HG03442 (cell line): ENCODE measurements at regions not wholly inside any gene's neighbourhood (a gene's known extent, or its start where the extent isn't known, plus 50 kb on each side); places are given as distances from the start of the nearest gene placed in this dataset.

Experiments
- ATAC-seq: cut with Tn5 transposase; IDR thresholded peaks from one replicate; pipeline ENCODE4 v1.9.1; 2021; ENCODE audit warnings: mild to moderate bottlenecking, moderate library complexity; ENCODE audit not compliant: unreplicated experiment

- no peak for ATAC-seq
Observed at GRCh38 chr11:42161886-42162285, 702.4 kb upstream of the LRRC4C start.

- no peak for ATAC-seq
Observed at GRCh38 chr11:42169191-42169590, 709.7 kb upstream of the LRRC4C start.

GRCh38 chr11:42170601-42171000 lies 711.1 kb upstream of the LRRC4C start:
- no peak for ATAC-seq

DNA sequence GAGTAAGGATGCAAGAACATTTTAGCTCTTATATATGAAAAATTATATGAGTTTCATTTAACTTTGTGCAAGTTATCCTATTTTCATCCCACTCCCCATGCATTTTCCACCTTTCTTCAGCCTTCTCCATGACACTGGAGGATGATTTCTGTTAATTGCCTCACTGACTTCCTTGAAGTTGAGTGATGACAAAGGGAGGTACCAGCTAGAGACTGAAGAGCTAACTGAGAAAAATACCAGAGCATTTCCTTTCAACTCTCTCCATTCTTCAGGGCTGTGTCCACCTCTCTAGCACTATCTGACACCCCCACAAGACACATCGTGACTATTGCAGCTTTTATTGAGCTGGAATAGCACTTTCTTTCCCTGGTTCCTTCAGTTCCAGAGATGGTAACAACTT lies 711.6 kb upstream of the LRRC4C start:
- ATAC-seq = no peak

DNA sequence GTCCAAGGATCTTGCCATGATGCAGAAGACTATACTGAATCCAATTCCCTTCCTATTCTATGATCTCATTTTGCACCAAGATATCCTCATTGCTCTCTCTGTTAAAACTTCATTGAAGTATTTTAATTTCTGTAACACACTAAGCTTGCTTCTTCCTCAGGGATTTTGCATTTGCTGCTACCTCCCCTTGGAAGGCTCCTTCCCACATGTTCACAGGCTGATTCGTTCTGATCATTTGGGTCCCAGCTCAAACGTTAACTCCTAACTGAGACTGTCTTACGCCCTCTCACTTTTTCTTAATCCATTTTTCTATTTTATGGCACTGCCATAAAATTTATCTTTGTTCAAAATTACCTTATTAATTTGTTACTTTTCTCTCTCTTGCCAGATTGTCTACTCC lies 713.0 kb upstream of the LRRC4C start:
- no peak for ATAC-seq

DNA sequence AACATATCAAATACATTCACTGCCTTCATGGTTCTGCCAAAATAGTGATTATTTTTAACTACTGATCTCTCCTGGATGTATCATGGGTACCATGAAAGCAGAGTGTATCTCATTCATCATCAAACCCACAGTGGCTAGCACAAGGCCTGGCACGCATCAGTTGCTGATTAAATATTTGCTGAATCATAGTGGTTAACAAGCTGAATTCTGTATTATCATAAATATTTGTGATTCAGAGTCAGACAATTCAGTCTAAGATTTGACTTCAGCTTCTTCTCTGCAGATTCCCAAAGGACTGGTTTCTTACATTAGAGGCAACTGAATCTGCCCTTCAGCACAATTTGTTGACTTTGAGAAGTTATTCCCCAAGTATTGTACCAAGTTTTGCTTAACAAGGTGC lies 715.8 kb upstream of the LRRC4C start:
- no peak for ATAC-seq

GRCh38 chr11:42179216-42179615 lies 719.8 kb upstream of the LRRC4C start:
- no peak for ATAC-seq

- ATAC-seq = no peak
Observed at GRCh38 chr11:42195289-42196013, 736.0 kb upstream of the LRRC4C start.

- ATAC-seq = no peak
Observed at GRCh38 chr11:42200311-42200710, 740.9 kb upstream of the LRRC4C start.

- ATAC-seq = no peak
Observed at GRCh38 chr11:42201603-42202148, 742.2 kb upstream of the LRRC4C start.

GRCh38 chr11:42205518-42205917 lies 746.1 kb upstream of the LRRC4C start:
- ATAC-seq = no peak

DNA sequence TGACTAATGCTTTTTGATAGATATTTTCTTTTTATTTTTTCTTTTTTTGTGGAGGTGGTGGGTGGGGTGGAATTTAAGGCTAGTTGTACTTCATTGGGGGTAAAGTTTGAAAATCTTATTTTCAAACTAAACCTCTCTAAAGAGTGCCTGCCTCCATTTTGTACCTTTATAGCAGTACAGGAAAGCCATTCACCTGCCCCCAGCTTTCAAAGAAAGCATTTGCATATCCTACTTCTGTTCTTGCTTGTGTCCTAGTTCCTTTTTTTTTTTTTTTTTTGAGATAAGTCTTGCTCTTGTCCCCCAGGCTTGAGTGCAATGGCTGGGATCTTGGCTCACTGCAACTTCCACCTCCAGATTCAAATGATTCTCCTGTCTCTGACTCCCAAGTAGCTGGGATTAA lies 766.2 kb upstream of the LRRC4C start:
- ATAC-seq = no peak

DNA sequence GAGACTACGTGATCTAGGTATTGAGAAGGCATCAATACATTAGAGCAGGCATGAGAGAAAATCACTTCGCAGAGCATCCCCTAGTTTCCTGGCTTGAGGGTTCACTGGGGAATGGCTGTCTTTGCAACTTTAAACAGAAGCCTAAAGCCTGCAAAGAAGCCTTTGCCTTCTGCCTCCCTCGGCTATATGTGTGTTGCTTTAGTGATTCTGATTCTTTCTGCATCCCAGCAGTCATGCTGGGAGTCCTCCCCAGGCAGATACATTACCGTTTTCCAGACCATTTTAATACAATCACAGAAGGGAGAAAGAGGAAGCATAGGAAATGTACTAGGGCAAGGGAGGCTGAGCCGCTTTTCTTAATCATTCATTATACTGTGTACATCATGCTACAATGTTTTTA lies 773.2 kb upstream of the LRRC4C start:
- no peak for ATAC-seq

DNA sequence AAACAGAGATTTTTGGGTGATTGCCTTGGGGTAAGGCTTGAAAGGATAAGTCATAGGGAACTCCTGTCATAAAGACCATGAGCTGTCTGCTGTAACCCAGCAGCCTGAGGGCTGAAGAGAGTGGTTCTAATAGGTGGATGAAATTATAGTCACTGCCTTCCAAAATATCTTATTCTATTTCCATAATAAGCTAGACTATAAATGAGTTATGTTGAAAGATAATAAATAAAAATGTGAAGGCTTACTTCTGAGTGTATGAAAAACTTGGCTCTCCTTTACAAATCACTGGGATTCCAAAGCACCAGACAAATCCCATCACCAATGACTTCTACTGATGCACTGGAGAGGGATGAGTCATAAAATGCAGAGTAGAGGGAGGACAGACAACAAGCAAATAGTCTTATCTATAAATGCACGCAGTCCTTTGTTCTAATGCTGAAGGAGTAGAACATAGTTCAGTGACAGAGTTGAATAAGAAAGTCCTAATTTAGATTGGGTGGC lies 775.0 kb upstream of the LRRC4C start:
- no peak for ATAC-seq

- no peak for ATAC-seq
Observed at GRCh38 chr11:42237701-42238235, 778.3 kb upstream of the LRRC4C start.

DNA sequence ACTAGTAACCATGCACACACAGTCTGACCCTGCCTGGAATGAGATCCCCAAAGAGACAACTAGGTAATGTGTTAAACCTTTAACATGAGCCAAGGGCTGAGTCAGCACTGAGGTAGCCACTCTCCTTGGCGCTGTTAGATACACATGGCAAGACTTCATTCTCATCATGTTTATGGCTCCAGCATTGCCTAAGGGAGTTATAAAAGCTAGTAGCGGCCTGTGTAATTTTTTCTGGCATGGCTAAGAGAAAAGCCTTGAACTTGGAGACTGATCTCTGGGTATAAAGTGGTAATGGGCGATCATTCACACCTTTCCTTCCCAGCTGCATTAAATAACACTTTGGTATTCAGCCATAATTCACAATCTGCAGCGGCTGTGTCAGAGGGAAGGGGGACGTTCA lies 779.7 kb upstream of the LRRC4C start:
- ATAC-seq = no peak

DNA sequence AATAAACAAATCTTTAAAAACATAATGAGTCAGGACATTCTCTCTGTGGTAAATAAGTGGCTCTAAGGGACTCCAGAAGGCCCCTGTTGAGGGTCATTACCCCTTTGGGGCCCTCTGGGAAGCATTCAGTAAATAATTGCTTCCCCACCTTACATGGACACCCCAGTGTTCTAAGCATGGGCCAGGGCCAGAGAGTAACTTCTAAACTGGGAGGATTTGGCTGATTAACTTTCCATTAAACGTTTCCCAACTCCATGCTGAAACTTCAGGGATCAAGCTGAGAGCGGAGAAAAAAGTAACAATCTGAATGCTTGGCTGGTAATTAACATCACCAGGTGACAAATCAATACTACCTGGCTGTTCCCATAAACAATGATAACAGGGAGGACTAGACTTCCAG lies 783.9 kb upstream of the LRRC4C start:
- ATAC-seq = no peak

DNA sequence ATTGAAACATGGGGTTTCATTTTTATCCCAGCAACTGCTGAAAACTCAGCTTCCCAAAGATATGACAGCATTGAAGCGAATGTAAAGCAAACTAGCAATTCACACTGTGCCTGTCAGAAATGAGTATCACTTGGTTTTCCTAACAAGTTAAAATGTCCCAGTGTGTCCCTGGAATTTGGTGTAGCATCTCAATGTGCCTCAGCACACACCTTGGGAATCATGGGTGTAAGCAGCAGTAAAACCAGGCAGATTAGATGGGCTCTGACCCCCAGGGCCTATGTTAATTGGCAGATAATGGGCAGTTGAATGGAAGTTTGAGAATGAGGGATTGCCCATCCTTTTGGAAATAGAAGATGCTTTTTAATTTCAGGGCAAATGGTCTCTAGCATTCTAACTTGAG lies 784.9 kb upstream of the LRRC4C start:
- ATAC-seq = no peak

GRCh38 chr11:42249401-42249800 lies 789.9 kb upstream of the LRRC4C start:
- ATAC-seq = no peak

- ATAC-seq = no peak
Observed at GRCh38 chr11:42249956-42250355, 790.5 kb upstream of the LRRC4C start.

- no peak for ATAC-seq
Observed at GRCh38 chr11:42251984-42252383, 792.5 kb upstream of the LRRC4C start.

DNA sequence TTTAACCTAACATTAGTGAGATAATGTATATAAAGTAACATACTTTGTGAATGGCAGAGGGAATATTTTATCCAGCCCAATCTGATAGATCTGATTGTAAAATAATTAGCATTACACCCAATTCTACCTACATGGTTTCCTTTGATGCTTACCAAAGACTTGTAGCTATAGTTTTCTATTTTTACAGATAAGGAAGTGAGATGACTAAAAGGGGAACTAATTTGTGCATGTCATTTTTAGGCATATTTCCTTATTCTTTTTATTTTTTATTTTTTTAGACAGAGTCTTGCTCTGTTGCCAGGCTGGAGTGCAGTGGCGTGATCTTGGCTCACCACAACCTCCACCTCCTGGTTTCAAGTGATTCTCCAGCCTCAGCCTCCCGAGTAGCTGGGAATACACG lies 793.7 kb upstream of the LRRC4C start:
- ATAC-seq = no peak

DNA sequence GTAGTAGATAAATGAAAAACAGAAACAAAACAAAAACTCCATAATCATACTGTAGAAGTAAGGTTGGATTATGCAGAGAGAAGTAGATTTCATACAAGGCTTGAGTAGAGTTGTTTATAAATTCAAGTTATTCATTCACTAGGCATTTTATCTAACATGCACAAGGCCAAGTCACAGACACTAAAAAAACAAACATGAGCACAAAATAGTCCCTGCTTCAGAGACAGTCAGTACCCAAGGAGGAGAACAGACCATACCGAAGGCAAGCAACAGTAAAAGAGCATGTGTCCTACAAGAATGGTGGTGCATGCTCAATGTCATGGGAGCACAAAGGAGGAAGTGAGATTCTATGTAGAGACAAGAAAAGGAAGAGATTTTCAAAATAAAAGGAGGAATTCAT lies 796.5 kb upstream of the LRRC4C start:
- ATAC-seq = no peak
